Spleen (tissue), 7 donors: ENCODE measurements at regions not wholly inside any gene's neighbourhood (a gene's known extent, or its start where the extent isn't known, plus 50 kb on each side); places are given as distances from the start of the nearest gene placed in this dataset.

Experiments used
- POLR2A ChIP-seq, 3 donors: fragments of 450-650 bp; IDR thresholded peaks; one replicate each; pipeline ENCODE4 v1.5.1; 2017; ENCODE audit warnings: antibody characterized with exemption in 3 of 3, mild to moderate bottlenecking in 1 of 3
- TF ChIP-seq, protein P1 (sequence below), 11 experiments: fragments of 200-600 bp in 7 of 11; fragments of 450-650 bp in 4 of 11; sonication (generic) in 4 of 11; IDR thresholded peaks in 8 of 11; conservative IDR thresholded peaks in 3 of 11; 1 replicate in 7 of 11; 2 replicates in 4 of 11; pipeline versions ENCODE4 v1.4.0 to v1.8.0; 2016 to 2021; ENCODE audit warnings: antibody characterized with exemption in 11 of 11, inconsistent platforms in 4 of 11, mild to moderate bottlenecking in 1 of 11
- donor health status: DM: no; HTN: no; CAD: no; lungs with moderate emphysema.
- donor health status: DM: no; HTN: no; CAD: no.
- donor health status: DM: no; HTN: no; CAD: no.

GRCh38 chr3:87742250-87742649, 316.6 kb downstream of the CGGBP1 start:
- TF ChIP-seq, protein P1, sequence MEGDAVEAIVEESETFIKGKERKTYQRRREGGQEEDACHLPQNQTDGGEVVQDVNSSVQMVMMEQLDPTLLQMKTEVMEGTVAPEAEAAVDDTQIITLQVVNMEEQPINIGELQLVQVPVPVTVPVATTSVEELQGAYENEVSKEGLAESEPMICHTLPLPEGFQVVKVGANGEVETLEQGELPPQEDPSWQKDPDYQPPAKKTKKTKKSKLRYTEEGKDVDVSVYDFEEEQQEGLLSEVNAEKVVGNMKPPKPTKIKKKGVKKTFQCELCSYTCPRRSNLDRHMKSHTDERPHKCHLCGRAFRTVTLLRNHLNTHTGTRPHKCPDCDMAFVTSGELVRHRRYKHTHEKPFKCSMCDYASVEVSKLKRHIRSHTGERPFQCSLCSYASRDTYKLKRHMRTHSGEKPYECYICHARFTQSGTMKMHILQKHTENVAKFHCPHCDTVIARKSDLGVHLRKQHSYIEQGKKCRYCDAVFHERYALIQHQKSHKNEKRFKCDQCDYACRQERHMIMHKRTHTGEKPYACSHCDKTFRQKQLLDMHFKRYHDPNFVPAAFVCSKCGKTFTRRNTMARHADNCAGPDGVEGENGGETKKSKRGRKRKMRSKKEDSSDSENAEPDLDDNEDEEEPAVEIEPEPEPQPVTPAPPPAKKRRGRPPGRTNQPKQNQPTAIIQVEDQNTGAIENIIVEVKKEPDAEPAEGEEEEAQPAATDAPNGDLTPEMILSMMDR (IDR thresholded peaks at IDR 0.05 in 8 of 11, conservative IDR thresholded peaks at IDR 0.05 in 3 of 11) = no peak
- no peak for TF ChIP-seq POLR2A (IDR thresholded peaks at IDR 0.05)
